Fibroblast of gingiva (primary cell): ENCODE measurements at regions not wholly inside any gene's neighbourhood (a gene's known extent, or its start where the extent isn't known, plus 50 kb on each side); places are given as distances from the start of the nearest gene placed in this dataset.

Source experiments
- DNase-seq: peaks from one replicate; pipeline ENCODE4 v3.0.0-alpha.2; 2011; ENCODE audit warnings: low read depth

- DNase-seq: peak; percentile 64
Measured at GRCh38 chr10:36171953-36172940, 530.2 kb upstream of the FZD8 start.

GRCh38 chr10:36171556-36171952 lies 529.5 kb upstream of the FZD8 start:
- no peak for DNase-seq

- no peak for DNase-seq
Measured at GRCh38 chr10:36170943-36171501, 528.9 kb upstream of the FZD8 start.

GRCh38 chr10:36170142-36170719 lies 528.1 kb upstream of the FZD8 start:
- no peak for DNase-seq

- no peak for DNase-seq
Measured at GRCh38 chr10:36168777-36169176, 526.7 kb upstream of the FZD8 start.

GRCh38 chr10:36164556-36165504 lies 522.7 kb upstream of the FZD8 start:
- DNase-seq: no peak

GRCh38 chr10:36163827-36164226 lies 521.7 kb upstream of the FZD8 start:
- no peak for DNase-seq

- DNase-seq: no peak
Measured at GRCh38 chr10:36157486-36157885, 515.4 kb upstream of the FZD8 start.

- no peak for DNase-seq
Measured at GRCh38 chr10:36148207-36148606, 506.1 kb upstream of the FZD8 start.

- DNase-seq: no peak
Measured at GRCh38 chr10:36147529-36147928, 505.4 kb upstream of the FZD8 start.

GRCh38 chr10:36141856-36142560 lies 499.9 kb upstream of the FZD8 start:
- no peak for DNase-seq

GRCh38 chr10:36129051-36129450 lies 487.0 kb upstream of the FZD8 start:
- DNase-seq: no peak

- DNase-seq: no peak
Measured at GRCh38 chr10:36126076-36126475, 484.0 kb upstream of the FZD8 start.

- DNase-seq: no peak
Measured at GRCh38 chr10:36119455-36119854, 477.4 kb upstream of the FZD8 start.

- DNase-seq: no peak
Measured at GRCh38 chr10:36118314-36118713, 476.2 kb upstream of the FZD8 start.

GRCh38 chr10:36117890-36118289 lies 475.8 kb upstream of the FZD8 start:
- DNase-seq: no peak

- no peak for DNase-seq
Measured at GRCh38 chr10:36117231-36117630, 475.1 kb upstream of the FZD8 start.

- DNase-seq: no peak
Measured at GRCh38 chr10:36116731-36117130, 474.6 kb upstream of the FZD8 start.

- no peak for DNase-seq
Measured at GRCh38 chr10:36116040-36116439, 473.9 kb upstream of the FZD8 start.

- DNase-seq: no peak
Measured at GRCh38 chr10:36115364-36115763, 473.3 kb upstream of the FZD8 start.

- DNase-seq: no peak
Measured at GRCh38 chr10:36114913-36115312, 472.8 kb upstream of the FZD8 start.
